T-helper 1 cell (primary cell): ENCODE measurements at regions not wholly inside any gene's neighbourhood (a gene's known extent, or its start where the extent isn't known, plus 50 kb on each side); places are given as distances from the start of the nearest gene placed in this dataset.
"Not testable (repeated sequence)": the region's sequence is repeated elsewhere in the genome, so short reads cannot be mapped to it uniquely, and the experiment has no call there.

ENCODE experiments used
- DNase-seq, 5 donors: peaks; one replicate each; pipeline ENCODE4 v3.0.0-alpha.2; 2012 to 2020

DNA sequence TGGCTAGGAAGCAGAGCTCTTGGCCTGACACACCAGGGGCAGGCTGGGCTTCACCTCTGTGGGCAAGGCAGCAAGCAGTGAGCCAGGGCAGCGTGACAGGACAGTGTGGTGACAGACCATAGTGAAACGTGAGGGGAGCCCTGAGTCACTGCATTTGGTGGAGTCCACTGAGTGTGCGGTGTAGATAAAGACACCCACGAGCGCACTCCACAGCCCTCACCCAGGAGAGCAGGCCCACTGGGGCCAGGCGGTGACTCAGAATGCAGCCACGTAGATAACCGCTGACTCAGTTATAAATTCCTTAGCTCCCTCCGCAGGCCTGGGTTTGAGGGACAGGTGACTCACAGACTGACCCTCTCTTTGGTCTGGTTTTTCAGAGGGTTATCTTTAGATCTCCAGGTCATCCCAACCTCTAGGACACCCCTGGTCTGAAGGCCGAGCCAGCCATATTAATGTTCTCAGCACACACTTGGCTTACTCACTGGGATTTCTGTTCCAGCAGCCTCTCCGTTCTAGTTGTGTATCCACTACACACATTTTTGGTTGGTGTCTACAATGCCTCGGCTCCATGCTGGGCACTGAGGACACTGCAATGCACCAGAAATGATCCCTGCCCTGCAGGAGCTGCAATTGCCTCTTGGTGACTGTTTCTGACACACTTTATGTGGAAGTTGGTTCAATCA, 90.2 kb upstream of the TSPAN2 start:
- DNase-seq, result no peak

- no peak for DNase-seq
These were observed 86.9 kb upstream of the TSPAN2 start for GRCh38 chr1:115176189-115176588.

GRCh38 chr1:115175596-115175995, 86.3 kb upstream of the TSPAN2 start:
- DNase-seq, result no peak

- no peak for DNase-seq
These were observed 83.8 kb upstream of the TSPAN2 start for GRCh38 chr1:115173151-115173550.

- DNase-seq, result no peak
These were observed 83.0 kb upstream of the TSPAN2 start for GRCh38 chr1:115172270-115172669.

GRCh38 chr1:115170961-115171392, 81.7 kb upstream of the TSPAN2 start:
- no peak for DNase-seq

- DNase-seq, result no peak
These were observed 81.1 kb upstream of the TSPAN2 start for GRCh38 chr1:115170377-115170776.

- DNase-seq, result no peak
These were observed 78.7 kb upstream of the TSPAN2 start for GRCh38 chr1:115168026-115168425.

DNA sequence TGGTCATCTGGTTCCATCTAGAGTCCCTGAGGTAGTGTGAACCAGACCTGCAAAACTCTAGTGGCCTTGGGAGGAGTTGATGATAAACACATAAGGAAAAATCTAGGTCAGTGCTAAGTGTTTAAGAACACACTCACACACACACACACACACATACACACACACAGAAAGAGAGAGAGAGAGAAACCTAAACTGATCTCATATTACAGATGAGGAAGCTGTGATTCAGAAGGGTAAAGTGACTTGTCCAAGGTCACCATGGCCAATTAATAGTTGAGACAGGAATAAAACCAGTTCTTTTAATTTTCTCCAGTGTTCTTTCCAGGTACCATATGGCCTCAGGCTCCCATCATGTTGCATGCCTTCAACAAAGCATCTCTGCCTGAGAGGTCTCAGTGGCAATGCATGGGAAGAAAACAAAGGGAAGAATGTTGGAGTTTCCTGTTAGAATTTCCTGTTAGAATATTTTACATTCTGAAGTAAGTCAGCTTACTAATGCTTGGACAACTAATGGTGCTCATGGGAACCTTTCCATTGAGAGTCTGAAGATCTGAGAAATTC, 77.3 kb upstream of the TSPAN2 start:
- DNase-seq, result no peak

GRCh38 chr1:115165776-115166175, 76.5 kb upstream of the TSPAN2 start:
- no peak for DNase-seq

GRCh38 chr1:115164940-115165705, 75.8 kb upstream of the TSPAN2 start:
- DNase-seq, result peak in 1 of 5 donors; percentile 18

DNA sequence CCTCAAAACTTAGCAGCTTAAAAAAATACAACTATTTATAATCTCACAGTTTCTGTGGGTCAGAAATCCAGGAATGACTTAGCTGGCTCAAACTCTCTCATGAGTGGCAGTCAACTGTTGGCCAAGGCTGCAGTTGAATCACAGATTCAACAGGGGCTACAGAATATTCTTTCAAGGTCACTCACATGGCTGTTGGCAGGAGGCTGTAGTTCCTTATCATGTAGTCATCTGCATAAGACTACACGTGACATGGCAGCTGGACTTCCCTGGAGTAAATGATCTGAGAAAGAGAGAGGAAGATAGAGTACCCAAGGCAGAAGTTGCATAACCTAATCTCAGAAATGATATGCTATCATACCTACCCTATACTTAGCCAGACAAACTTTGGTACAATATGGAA, 75.2 kb upstream of the TSPAN2 start:
- DNase-seq, result no peak

GRCh38 chr1:115160728-115161127, 71.4 kb upstream of the TSPAN2 start:
- no peak for DNase-seq

DNA sequence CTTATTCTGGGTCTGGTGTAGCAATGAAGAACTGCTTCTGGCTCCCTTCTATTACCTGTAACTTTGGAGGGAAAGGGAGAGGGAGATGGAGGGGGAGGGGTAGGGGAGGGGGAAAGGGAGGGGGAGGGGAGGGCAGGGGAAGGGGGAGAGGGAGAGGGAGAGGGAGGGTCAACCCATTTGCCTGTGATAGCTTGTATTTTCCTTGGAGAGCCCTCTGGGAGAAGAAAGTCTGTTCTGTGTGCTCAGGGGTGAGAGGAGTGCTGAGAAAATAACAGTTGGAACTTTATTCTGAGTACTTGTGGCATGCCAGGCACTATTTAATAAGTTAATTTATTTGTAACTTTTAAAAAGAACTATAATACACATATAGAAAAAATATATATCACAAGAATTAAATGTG, 70.7 kb upstream of the TSPAN2 start:
- DNase-seq, result no peak

- DNase-seq, result no peak
These were observed 68.9 kb upstream of the TSPAN2 start for GRCh38 chr1:115158181-115158580.

DNA sequence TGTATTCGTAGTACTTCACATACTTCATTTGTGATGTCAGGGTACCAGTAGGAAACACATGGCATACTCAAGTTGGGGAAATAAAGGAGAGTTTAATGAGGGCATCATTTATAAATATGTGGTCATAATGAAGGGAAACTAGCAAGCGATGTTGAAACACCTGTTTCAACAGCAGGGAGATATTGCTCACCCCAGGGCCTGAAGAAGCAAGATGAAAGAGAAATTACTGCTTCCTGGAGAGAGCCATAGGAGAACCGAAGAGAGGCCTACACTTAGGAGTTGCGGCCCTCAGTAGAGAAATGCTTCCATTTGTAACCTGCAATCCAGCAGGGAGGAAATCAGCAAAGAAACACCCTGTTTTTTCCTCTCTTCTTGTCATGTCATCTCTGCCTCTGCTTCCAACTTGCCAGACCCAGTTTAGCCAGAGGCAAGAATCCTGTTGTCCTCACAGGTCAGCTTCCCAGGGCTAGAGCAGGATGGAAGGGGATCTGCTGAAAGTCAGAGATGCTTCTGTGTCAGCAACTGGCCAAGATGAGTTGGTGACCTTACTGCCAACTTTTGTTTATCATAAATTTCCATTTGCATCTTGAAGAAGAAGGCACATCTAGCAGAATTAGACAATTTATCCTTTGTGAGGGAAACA, 67.6 kb upstream of the TSPAN2 start:
- no peak for DNase-seq

GRCh38 chr1:115153966-115154557, 64.8 kb upstream of the TSPAN2 start:
- DNase-seq, result no peak

GRCh38 chr1:115147928-115148327, 58.6 kb upstream of the TSPAN2 start:
- not testable (repeated sequence) for DNase-seq

DNA sequence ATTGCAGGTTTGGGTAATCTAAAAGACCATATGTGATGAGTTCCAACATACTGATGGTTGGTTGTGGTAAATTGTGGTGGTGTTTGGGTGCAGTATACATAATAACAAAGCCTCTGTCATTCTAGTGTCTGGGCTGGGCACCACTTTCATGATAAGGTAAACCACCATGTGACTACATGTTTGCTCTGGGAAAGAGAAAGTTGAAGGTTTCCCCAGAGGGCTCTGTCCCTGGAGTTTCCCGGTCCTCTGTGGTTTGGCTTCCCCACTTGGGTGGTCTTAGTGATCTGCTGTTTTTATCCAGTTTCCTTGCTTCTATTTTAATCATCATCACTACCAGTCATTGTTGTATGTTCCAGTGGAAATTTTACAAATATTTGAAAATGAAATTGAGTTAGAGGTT, 55.9 kb upstream of the TSPAN2 start:
- no peak for DNase-seq

GRCh38 chr1:115144176-115144575, 54.9 kb upstream of the TSPAN2 start:
- DNase-seq, result no peak

- DNase-seq, result no peak
These were observed 53.3 kb upstream of the TSPAN2 start for GRCh38 chr1:115142616-115143015.

DNA sequence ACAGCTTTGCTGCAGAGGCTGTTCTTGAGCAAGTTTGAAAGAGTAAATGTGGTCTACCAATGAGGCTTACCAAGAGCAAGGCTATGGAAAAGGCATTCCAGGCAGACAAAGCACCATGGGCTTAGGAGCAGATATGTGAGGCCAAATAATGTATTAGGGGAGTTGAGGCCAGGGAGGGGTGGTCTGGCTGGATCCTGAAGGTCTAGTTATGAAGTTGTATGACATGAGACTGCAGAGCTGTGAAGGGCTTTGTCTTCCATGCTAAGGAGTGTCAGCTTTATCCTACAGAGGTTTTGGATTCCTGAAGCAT, 51.8 kb upstream of the TSPAN2 start:
- DNase-seq, result no peak

- no peak for DNase-seq
These were observed 51.3 kb upstream of the TSPAN2 start for GRCh38 chr1:115140442-115141144.
